K562 (cell line): ENCODE measurements at regions not wholly inside any gene's neighbourhood (a gene's known extent, or its start where the extent isn't known, plus 50 kb on each side); places are given as distances from the start of the nearest gene placed in this dataset.

ENCODE experiments used
- ATAC-seq: fragments of 200-7000 bp; cut with Tn5 transposase; 3 replicates; pipeline ENCODE4 v1.9.1; 2020; ENCODE audit warnings: moderate library complexity
- BruUV-seq: library from RNA; stranded (reverse); fragments of 400-500 nt; replicated peaks from 2 replicates; lab custom pipeline; 2021; lab: Mats Ljungman, UMichigan
- CTCF ChIA-PET: fragments of 300-600 bp; formaldehyde crosslinking; extraction: SDS; loops from one replicate; lab custom pipeline; 2021; ENCODE audit warnings: low intra/inter-chr PET ratio; lab: Yijun Ruan, JAX
- POLR2A ChIA-PET: fragments of 300-600, 350-650 bp; sonication (Branson Sonifier 250); formaldehyde crosslinking; extraction: SDS; loops from one replicate; lab custom pipeline; 2021; ENCODE audit warnings: antibody characterized with exemption, inconsistent platforms; lab: Yijun Ruan, JAX
- DNase-seq, 4 experiments: peaks; one replicate each; pipeline versions ENCODE4 v3.0.0 to v3.0.0-alpha.2; 2011 to 2018; ENCODE audit warnings: low spot score in 3 of 4, mixed read lengths in 3 of 4; ENCODE audit errors: extremely low read depth in 1 of 4
- FAIRE-seq: peaks from 2 replicates; lab custom pipeline; 2011; peaks lifted over from hg19 to GRCh38; lab: Jason Lieb, UNC
- H2AFZ ChIP-seq: 2 replicates; pipeline ENCODE4 v1.6.0; 2011; ENCODE audit warnings: low read depth, low read length, control low read depth, inconsistent platforms
- H3K27ac ChIP-seq: fragments of 200-600 bp; 3 replicates; pipeline ENCODE4 v1.8.0; 2011; ENCODE audit warnings: low read depth, mild to moderate bottlenecking, control low read depth, inconsistent platforms, low read length, moderate library complexity, mixed read lengths; ENCODE audit errors: extremely low read depth
- H3K27me3 ChIP-seq, 2 experiments: fragments of 300-600 bp in 1 of 2; 2 replicates in 1 of 2; 3 replicates in 1 of 2; pipeline versions ENCODE4 v1.6.0 to v1.8.0; 2011; ENCODE audit warnings: inconsistent platforms in 2 of 2, low read length in 2 of 2, mild to moderate bottlenecking in 1 of 2, mixed read lengths in 1 of 2, moderate library complexity in 1 of 2; ENCODE audit not compliant: control insufficient read depth in 2 of 2, insufficient read depth in 2 of 2
- H3K36me3 ChIP-seq: fragments of 300-600 bp; 3 replicates; pipeline ENCODE4 v1.8.0; 2011; ENCODE audit warnings: mild to moderate bottlenecking, low read length, inconsistent platforms; ENCODE audit not compliant: control insufficient read depth, insufficient read depth
- H3K4me1 ChIP-seq, 2 experiments: fragments of 200-600 bp in 1 of 2; replicated peaks in 1 of 2; 2 replicates in 1 of 2; 3 replicates in 1 of 2; pipeline versions ENCODE4 v1.5.1 to v1.8.0; 2011; ENCODE audit warnings: inconsistent platforms in 2 of 2, low read length in 2 of 2, mild to moderate bottlenecking in 1 of 2, mixed read lengths in 1 of 2, moderate library complexity in 1 of 2; ENCODE audit not compliant: control insufficient read depth in 2 of 2, insufficient read depth in 2 of 2
- H3K4me2 ChIP-seq: 2 replicates; pipeline ENCODE4 v1.6.1; 2011; ENCODE audit warnings: low read length, control low read depth, inconsistent platforms, mixed read lengths; ENCODE audit not compliant: insufficient read depth
- H3K4me3 ChIP-seq: fragments of 200-600 bp; sonication (generic), shearing (Covaris generic); 2 replicates; pipeline ENCODE4 v1.5.1; 2016; ENCODE audit warnings: control low read depth, inconsistent platforms
- H3K79me2 ChIP-seq: fragments of 200-600 bp; 3 replicates; pipeline ENCODE4 v1.8.0; 2011; ENCODE audit warnings: low read length, inconsistent platforms; ENCODE audit not compliant: control insufficient read depth, insufficient read depth
- H3K9ac ChIP-seq, 2 experiments: 2 replicates each; pipeline versions ENCODE4 v1.6.0 to v1.6.1; 2011; ENCODE audit warnings: low read depth in 2 of 2, low read length in 2 of 2, control low read depth in 1 of 2, inconsistent platforms in 1 of 2, mild to moderate bottlenecking in 1 of 2, mixed read lengths in 1 of 2; ENCODE audit not compliant: insufficient read depth in 1 of 2
- H3K9me1 ChIP-seq: one replicate; pipeline ENCODE4 v1.6.0; 2011; ENCODE audit warnings: inconsistent platforms, mild to moderate bottlenecking, low read length, moderate library complexity; ENCODE audit not compliant: control insufficient read depth, insufficient read depth
- H3K9me3 ChIP-seq: replicated peaks from 2 replicates; pipeline ENCODE4 v1.5.1; 2011; ENCODE audit warnings: low read depth, low read length, inconsistent platforms; ENCODE audit not compliant: control insufficient read depth, insufficient read depth
- H4K20me1 ChIP-seq: replicated peaks from 2 replicates; pipeline ENCODE4 v1.6.1; 2011; ENCODE audit warnings: low read length, inconsistent platforms, mixed read lengths; ENCODE audit not compliant: control insufficient read depth, insufficient read depth
- EP300 ChIP-seq: IDR thresholded peaks from 2 replicates; pipeline ENCODE4 v1.6.1; 2012; ENCODE audit warnings: low read length, improper control_type of control experiment
- HES1 ChIP-seq: fragments of 450-650 bp; IDR thresholded peaks from 2 replicates; pipeline ENCODE4 v1.6.1; 2016; ENCODE audit warnings: low read depth, mild to moderate bottlenecking, moderate library complexity
- MAFK ChIP-seq: IDR thresholded peaks from 2 replicates; pipeline ENCODE4 v1.6.1; 2011; ENCODE audit warnings: low read length, improper control_type of control experiment
- TAF15 ChIP-seq: fragments of 200-400 bp; formaldehyde crosslinking; IDR thresholded peaks from 2 replicates; pipeline ENCODE4 v1.6.1; 2017; ENCODE audit warnings: mild to moderate bottlenecking, low read depth, low read length, moderate library complexity
- ZNF253 ChIP-seq: fragments of 250-450 bp; sonication (Bioruptor Pico); conservative IDR thresholded peaks from 2 replicates; pipeline ENCODE4 v1.6.1; 2021; ENCODE audit warnings: mild to moderate bottlenecking
- ZNF282 ChIP-seq: sonication (generic); formaldehyde crosslinking; IDR thresholded peaks from 2 replicates; pipeline ENCODE4 v1.8.1; 2023; ENCODE audit warnings: missing genetic modification reagents
- ZNF644 ChIP-seq: fragments of 200-800 bp; sonication (Bioruptor generic); IDR thresholded peaks from 2 replicates; pipeline ENCODE4 v1.6.1; 2016; ENCODE audit warnings: low read depth, missing genetic modification characterization, missing compliant biosample characterization
- WGBS: fragments of 100-300 bp; shearing (Covaris generic); methylation state at CpG from one replicate; pipeline ENCODE4 v1.1.6; 2016; ENCODE audit warnings: low coverage, mixed read lengths; ENCODE audit not compliant: insufficient coverage; ENCODE audit errors: missing lambda C conversion rate; 5-methylcytosine and 5-hydroxymethylcytosine counted together
- in situ Hi-C: fragments of 300-500 bp; cut with MboI; formaldehyde crosslinking; loops from 4 replicates; pipeline ENCODE4 v1.15.0; 2018; ENCODE audit warnings: inconsistent platforms, mixed read lengths
- intact Hi-C: fragments of 100-400 bp; cut with micrococcal nuclease; formaldehyde crosslinking; loops from 2 replicates; pipeline ENCODE4 v1.14.2; 2022
- TF ChIP-seq, protein P1 (sequence below): sonication (generic); formaldehyde crosslinking; IDR thresholded peaks from 2 replicates; pipeline ENCODE4 v1.8.0; 2022; ENCODE audit warnings: mild to moderate bottlenecking, missing genetic modification reagents, borderline replicate concordance
- TF ChIP-seq, protein P2 (sequence below): sonication (generic); formaldehyde crosslinking; IDR thresholded peaks from 2 replicates; pipeline ENCODE4 v1.8.1; 2023; ENCODE audit warnings: mild to moderate bottlenecking, missing genetic modification reagents

DNA sequence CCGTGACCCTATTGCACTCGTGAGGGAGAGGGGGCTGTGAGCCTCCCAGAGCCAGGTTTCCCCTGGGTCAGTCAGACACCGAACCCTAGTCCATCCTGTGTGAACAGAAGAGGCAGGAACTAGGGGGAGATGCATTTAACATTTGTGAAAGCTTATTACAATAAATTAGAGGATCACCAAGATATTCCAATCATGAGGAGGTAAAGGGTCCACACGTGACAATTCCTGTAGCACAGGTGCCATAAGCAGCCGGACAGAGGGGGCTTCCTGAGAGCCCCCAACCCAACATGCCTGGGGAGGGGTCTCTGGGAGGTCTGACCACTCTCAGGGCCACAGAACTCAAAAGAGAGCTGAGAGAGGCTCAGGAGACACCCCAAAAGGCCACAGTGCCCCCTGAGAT is 93.3 kb downstream of the KCNF1 start:
- in situ Hi-C loops: no loop called here
- Histone ChIP-seq H3K4me2 (no peak overlapping the region), H3K9me3 (no peaks in the 10 kb centered on the region), H3K36me3 (no peaks in the 10 kb centered on the region), H3K9ac (no peak overlapping the region), H4K20me1 (no peaks in the 10 kb centered on the region), H2AFZ (no peak overlapping the region), H3K27ac (no peak overlapping the region), H3K4me3 (no peak overlapping the region), H3K79me2 (no peaks in the 10 kb centered on the region), H3K27me3 (peaks cover 0 to 34% of the 10 kb centered on the region in 2 experiments; a peak in 3 of 5 replicates), H3K9me1 (no peaks in the 10 kb centered on the region), H3K4me1 (no peaks in the 10 kb centered on the region)
- BruUV-seq: no TSS peak
- TF ChIP-seq EP300: no peak
- TF ChIP-seq ZNF644 (tag): no peak
- TF ChIP-seq, protein P1, sequence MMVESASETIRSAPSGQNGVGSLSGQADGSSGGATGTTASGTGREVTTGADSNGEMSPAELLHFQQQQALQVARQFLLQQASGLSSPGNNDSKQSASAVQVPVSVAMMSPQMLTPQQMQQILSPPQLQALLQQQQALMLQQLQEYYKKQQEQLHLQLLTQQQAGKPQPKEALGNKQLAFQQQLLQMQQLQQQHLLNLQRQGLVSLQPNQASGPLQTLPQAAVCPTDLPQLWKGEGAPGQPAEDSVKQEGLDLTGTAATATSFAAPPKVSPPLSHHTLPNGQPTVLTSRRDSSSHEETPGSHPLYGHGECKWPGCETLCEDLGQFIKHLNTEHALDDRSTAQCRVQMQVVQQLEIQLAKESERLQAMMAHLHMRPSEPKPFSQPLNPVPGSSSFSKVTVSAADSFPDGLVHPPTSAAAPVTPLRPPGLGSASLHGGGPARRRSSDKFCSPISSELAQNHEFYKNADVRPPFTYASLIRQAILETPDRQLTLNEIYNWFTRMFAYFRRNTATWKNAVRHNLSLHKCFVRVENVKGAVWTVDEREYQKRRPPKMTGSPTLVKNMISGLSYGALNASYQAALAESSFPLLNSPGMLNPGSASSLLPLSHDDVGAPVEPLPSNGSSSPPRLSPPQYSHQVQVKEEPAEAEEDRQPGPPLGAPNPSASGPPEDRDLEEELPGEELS (CRISPR knock-in tag): no peak
- no peak for TF ChIP-seq TAF15
- TF ChIP-seq HES1: no peak
- TF ChIP-seq ZNF253 (CRISPR knock-in tag): no peak
- no peak for TF ChIP-seq ZNF282 (CRISPR knock-in tag)
- TF ChIP-seq MAFK: no peak
- TF ChIP-seq, protein P2, sequence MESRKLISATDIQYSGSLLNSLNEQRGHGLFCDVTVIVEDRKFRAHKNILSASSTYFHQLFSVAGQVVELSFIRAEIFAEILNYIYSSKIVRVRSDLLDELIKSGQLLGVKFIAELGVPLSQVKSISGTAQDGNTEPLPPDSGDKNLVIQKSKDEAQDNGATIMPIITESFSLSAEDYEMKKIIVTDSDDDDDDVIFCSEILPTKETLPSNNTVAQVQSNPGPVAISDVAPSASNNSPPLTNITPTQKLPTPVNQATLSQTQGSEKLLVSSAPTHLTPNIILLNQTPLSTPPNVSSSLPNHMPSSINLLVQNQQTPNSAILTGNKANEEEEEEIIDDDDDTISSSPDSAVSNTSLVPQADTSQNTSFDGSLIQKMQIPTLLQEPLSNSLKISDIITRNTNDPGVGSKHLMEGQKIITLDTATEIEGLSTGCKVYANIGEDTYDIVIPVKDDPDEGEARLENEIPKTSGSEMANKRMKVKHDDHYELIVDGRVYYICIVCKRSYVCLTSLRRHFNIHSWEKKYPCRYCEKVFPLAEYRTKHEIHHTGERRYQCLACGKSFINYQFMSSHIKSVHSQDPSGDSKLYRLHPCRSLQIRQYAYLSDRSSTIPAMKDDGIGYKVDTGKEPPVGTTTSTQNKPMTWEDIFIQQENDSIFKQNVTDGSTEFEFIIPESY (CRISPR knock-in tag): no peak
- DNase-seq (no peak), ATAC-seq (no peak), FAIRE-seq (no peak)
- intact Hi-C loops: no loop called here
- 7% methylated on average over 5 of the region's 5 CpGs for WGBS
- ChIA-PET CTCF (no interaction called here), POLR2A (no interaction called here)
